GM12872 (cell line): ENCODE measurements at regions not wholly inside any gene's neighbourhood (a gene's known extent, or its start where the extent isn't known, plus 50 kb on each side); places are given as distances from the start of the nearest gene placed in this dataset.

Source experiments
- CTCF ChIP-seq: IDR thresholded peaks from 3 replicates; pipeline ENCODE4 v1.5.1; 2011; ENCODE audit warnings: low read depth, mild to moderate bottlenecking, low read length, moderate library complexity; ENCODE audit not compliant: insufficient read depth

DNA sequence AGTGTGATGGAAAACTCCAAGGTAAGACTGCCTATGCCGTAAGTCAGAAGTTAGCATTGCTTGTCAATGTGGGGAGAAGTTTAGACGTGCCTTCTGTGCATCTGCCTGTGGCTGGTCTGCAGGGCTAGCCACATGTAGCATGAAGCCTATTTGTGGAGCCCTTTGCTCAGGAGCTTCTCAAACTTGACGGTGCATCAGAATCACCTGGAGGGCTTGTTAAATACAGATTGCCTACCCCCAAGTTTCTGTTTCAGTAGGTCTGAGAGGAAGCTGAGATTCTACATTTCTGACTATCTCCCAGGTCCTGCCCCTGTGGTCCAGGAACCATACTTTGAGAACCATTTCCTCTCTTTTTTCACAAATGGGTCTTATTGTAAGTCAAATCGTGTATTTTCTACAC, 292.1 kb upstream of the TPM1 start:
- no peak for TF ChIP-seq CTCF

DNA sequence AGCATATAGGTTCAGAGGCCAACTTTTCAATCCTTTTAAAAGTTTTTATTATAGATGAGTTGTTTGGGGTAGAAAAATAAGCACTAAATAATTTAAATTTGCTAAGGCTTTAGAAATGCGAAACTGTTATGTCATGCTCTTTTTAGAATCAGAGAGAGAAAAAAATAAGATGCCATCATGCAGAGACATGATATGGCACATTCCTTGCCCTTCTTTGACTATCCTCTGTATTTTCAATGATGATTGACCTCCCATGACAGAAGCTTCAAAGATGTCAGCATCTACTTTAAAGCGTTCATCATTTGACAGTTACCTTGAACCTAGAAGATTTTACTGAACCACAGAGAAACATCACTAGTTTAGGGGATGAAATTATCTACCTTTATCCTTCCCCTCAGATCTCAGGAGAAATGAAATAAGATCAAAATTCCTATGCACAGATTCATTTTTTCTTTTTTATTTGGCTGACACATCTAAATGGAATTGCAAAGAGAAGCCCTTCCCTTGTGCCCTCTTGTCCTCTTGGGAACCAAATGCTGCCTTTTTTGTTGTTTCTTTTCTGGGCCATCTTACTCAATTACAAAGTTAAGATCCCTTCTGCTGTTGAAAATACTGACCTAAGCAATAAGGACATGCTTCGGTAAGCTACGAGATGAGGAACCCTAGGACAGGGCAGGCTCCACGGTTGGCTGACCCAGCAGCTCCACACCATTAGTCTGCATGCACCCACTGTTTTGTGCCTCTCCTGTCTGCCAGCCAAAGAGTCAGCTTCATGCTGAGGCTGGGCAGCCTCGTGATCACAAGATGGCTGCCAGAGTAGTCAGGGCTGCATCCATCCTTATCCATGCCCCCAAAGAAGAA, 289.7 kb upstream of the TPM1 start:
- no peak for TF ChIP-seq CTCF

GRCh38 chr15:62753518-62754221, 288.9 kb upstream of the TPM1 start:
- no peak for TF ChIP-seq CTCF

GRCh38 chr15:62756326-62756994, 286.1 kb upstream of the TPM1 start:
- no peak for TF ChIP-seq CTCF

- TF ChIP-seq CTCF = no peak
Observed at GRCh38 chr15:62756995-62757360, 285.6 kb upstream of the TPM1 start.

DNA sequence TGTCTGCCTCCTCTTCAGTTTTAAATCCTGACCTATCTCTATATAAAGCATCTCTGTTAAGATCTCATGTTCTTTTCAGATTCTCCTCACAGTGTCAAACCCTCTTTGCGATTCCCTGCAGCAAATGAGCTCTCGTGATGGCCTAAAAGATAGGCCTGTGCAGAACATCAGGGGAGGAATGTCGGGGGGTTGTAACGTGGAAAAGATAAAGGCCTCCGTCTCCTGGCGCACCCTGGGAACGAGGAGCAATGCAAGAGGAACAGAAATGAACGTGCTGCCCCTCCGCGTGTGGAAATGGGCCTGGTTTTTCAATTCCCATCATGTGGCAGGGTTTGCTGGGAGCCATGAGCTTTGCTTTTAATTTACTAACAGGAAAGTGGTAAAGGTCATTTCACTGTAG, 285.0 kb upstream of the TPM1 start:
- no peak for TF ChIP-seq CTCF

DNA sequence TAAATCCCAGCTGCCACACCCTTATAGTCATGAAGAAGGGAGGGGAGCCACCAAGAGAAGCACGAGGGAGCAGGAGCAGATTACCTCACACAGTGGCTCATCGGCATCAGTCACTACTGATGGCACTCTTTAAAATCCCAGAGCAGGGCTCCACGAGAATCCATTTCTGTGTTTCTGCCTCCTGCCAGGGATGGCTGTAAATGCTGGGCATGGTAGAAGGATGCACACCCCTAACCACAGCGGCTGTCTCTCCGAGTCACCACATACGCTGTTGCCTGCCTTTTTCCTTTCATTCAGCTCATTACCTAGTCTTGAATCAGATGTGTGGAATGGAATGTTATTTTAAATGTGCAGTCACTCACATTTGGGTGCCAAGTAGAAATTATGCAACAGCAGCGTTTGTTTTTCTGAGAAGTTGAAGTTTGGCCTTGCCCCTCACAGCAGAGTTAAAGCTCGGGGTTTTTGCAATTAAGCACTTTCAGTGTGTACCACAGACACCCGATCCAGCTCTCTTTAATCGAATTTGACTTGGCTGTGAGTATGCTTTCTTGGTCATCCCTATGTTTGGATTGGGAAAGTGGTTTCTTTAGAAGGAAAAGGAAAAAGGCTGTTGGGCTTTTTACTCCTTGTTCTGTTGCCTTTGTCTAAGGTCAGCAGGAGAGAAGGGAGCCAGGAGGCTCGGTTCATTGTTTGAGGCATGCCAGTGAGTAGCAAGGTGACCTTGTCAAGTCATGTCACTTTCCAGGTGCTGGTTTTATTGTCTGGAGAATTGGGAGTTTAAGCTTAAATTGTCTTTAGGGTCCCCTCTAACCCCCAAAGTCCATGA, 284.2 kb upstream of the TPM1 start:
- no peak for TF ChIP-seq CTCF
